Nucleus accumbens (tissue), 56 donors: ENCODE measurements at regions not wholly inside any gene's neighbourhood (a gene's known extent, or its start where the extent isn't known, plus 50 kb on each side); places are given as distances from the start of the nearest gene placed in this dataset.
A peak's percentile ranks its signal among the peaks of the same experiment; 100 is the strongest.
"Not testable (repeated sequence)": the region's sequence is repeated elsewhere in the genome, so short reads cannot be mapped to it uniquely, and the experiment has no call there.

Experiments
- DNase-seq, 56 donors: peaks; one replicate each; lab custom pipeline; 2025; lab: John Stamatoyannopoulos, UW

DNA sequence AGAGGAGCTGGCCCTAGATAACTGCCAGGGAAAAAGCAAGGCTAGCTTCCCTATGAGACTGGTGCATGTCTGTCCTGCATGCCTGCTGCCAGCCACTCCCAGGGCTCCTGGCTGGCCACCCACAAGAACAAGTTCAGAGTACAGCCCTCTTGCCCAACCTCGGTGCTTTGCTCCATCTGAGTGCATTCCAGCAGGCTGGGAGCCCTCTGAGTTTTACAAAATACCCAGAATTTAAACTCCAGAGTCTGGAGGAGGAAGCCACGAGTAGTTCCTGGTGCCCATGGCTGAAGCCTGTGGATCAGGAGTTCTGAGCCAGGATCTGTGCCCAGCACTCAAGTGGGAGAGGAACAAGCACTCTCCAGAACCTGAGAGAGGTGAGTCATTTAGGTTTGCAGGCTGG, 111.6 kb downstream of the MAGEE2 start:
- no peak for DNase-seq

DNA sequence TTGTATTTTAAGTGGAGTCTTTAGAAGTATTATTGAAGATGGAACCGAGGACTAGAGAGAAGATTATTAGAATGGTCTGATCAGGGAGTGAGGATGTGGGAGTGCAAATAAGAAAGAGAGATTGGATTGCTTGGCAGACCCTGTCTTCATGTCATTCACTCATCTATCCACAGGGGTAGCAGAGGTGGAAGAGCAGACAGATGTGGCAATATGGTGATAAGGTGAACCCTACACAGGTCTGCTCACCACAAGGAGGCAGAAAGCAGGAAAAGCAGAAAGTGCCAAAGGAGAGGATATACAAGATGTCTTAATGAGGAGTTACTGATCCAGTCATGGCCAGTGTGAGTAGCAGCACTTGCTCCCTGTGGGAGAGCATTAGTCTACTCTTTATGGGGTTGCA, 129.4 kb downstream of the MAGEE2 start:
- no peak for DNase-seq

GRCh38 chrX:75649829-75650228, 127.0 kb upstream of the ZDHHC15 start:
- DNase-seq: no peak

DNA sequence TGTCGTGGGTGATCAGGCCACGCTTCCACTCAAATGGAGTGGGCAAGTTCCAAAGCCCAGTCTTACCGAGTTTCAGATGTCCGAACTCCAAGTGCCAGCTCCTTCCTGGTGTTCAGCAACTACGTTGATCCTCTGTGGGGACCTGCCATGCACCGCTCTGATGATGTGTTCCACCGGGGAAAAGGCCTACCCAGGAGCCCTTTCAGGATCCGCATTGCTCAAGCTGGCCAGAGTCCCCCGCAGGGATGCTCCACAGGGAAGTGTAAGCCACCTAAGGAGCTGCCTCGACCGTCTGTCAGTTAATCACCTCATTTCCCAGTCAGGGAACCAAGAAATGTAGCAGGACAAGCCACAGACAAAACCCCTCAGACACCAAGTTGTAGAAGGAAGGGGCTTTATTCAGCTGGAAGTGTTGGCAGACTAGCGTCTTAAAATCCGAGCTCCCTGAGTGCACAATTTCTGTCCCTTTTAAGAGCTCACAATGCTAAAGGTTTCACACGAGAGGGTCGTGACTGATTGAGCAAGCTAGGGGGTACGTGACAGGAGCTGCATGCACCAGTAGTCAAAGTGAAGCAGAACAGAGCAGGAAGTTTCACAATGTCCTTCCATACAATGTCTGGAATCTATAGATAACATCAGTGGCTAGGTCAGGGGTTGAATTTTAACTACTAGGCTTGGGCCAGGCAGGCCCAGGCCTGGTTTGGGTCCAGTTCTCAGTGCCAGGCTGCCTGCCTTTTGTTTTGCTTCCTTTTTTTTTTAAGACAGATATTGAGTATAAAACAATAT, 126.2 kb upstream of the ZDHHC15 start:
- no peak for DNase-seq

GRCh38 chrX:75642811-75643361, 120.0 kb upstream of the ZDHHC15 start:
- no peak for DNase-seq

- no peak for DNase-seq
Observed at GRCh38 chrX:75638332-75638731, 115.5 kb upstream of the ZDHHC15 start.

- no peak for DNase-seq
Observed at GRCh38 chrX:75625232-75625631, 102.4 kb upstream of the ZDHHC15 start.

- no peak for DNase-seq
Observed at GRCh38 chrX:75623535-75623934, 100.7 kb upstream of the ZDHHC15 start.

DNA sequence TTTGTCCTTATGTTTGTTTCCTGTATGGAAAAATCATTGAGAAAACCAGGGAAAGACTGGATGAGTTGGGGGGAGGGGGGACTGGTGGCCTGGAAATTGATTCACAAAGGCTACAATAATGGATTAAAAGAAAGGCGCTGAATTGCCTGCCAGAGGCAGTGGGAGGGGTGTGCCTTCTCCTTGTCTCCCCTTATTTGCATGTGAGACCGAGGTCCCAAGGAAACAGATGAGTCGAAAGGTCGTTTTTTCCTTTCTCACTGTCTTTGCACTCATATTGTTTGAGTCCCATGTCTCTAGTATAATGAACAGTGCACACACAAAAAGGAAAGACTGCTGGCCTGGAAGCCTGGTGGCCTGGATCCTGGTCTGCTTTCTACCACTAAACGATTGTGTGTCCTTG, 86.6 kb upstream of the ZDHHC15 start:
- no peak for DNase-seq

DNA sequence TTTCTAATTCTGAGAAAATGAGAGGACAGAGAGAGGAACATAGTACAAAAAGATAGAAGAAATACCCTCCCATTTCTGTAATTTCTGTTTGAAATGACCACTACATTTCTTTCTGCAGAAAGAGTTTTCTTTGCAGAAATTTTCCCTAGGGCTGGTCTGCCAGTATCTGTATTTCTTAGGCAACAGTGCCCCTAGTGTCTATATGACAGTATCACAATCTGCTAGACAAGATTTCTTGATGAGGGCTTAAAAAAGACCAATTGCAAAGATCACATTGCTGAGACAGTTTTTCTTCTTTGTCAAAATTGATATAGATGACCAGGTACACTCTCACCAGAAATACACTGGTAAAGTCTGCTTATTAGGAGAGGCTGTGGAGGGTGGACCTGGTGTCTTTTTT, 81.0 kb upstream of the ZDHHC15 start:
- peak in 1 of 56 donors; percentile 0 for DNase-seq

DNA sequence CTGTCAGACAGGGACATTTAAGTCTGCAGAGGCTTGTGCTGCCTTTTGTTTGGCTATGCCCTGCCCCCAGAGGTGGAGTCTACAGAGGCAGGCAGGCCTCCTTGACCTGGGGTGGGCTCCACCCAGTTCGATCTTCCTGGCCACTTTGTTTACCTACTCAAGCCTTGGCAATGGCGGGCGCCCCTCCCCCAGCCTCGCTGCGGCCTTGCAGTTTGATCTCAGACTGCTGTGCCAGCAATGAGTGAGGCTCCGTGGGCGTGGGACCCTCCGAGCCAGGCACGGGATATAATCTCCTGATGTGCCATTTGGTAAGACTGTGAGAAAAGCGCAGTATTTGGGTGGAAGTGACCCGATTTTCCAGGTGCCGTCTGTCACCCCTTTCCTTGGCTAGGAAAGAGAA, 79.2 kb upstream of the ZDHHC15 start:
- DNase-seq: not testable (repeated sequence)

DNA sequence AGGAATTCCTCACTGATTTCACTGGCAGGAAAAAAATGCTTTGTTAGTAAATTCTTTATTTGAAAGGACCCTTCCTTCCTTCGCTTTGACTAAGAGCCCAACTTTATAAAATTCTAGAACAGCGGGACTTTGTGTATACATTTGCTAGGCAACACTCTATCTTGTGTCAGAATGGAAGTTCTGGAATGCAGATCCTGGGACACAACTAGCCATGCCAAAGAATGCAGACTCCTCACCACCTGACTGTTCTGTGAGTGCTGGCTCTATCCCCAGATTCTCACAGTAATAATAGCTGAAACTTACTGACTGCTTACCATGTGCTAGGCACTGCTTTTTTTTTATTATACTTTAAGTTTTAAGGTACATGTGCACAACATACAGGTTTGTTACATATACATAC, 73.3 kb upstream of the ZDHHC15 start:
- peak in 4 of 56 donors; percentile 0 to 1 (median 0) for DNase-seq

DNA sequence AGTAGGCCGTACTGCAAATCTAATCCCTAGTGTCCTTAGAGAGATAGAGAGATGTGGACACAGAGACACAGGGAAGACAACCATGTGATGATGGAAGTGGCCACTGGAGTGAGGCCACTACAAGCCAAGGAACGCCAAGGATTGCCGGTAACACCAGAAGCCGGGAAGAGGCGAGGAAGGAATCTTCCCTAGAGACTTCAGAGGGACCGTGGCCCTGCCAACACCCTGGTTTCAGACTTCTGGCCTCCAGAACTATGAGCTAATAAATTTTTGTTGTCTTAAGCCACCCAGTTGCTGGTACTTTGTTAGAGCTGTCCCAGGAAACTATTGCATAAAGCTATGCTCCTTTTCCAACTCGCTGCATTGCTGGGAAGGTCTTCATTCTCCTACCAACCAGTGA, 70.3 kb upstream of the ZDHHC15 start:
- DNase-seq: not testable (repeated sequence)

DNA sequence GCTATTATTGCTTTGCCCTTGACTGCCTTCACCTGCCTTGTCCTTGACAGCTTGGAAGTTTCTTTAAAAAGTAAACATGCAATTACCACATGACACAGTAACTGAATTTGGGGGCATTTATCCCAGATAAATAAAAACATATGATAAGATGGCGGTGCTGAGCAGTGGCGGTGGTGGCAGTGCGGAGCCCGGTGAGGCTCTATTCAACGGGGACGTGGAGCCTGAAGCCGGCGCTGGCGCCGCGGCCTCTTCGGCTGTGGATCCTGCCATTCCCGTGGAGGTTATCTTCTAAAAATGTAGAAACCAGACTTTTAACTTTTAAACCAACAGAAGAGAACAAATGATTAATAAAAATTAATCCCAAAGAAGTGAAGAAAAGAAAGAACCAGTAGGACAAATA, 59.7 kb upstream of the ZDHHC15 start:
- no peak for DNase-seq
